HEK293T (cell line): ENCODE measurements at regions not wholly inside any gene's neighbourhood (a gene's known extent, or its start where the extent isn't known, plus 50 kb on each side); places are given as distances from the start of the nearest gene placed in this dataset.

ENCODE experiments used
- CTCF ChIA-PET: fragments of 350-600 bp; formaldehyde crosslinking; extraction: SDS; loops from one replicate; lab custom pipeline; 2021; ENCODE audit warnings: antibody characterized with exemption, inconsistent platforms; lab: Yijun Ruan, JAX
- POLR2A ChIA-PET: fragments of 350-600 bp; formaldehyde crosslinking; extraction: SDS; loops from one replicate; lab custom pipeline; 2020; ENCODE audit warnings: antibody characterized with exemption, inconsistent platforms; lab: Yijun Ruan, JAX
- DNase-seq: peaks from one replicate; pipeline ENCODE4 v3.0.0; 2012; ENCODE audit warnings: mixed read lengths; ENCODE audit errors: extremely low spot score
- ARNT ChIP-seq: fragments of 450-650 bp; IDR thresholded peaks from 2 replicates; pipeline ENCODE4 v1.6.1; 2017; ENCODE audit warnings: mild to moderate bottlenecking
- BHLHE40 ChIP-seq: fragments of 450-650 bp; IDR thresholded peaks from 2 replicates; pipeline ENCODE4 v1.6.1; 2016; ENCODE audit warnings: mild to moderate bottlenecking, moderate library complexity, borderline replicate concordance
- ELF4 ChIP-seq: fragments of 450-650 bp; IDR thresholded peaks from 2 replicates; pipeline ENCODE4 v1.6.1; 2017; ENCODE audit warnings: antibody characterized with exemption
- FOXA1 ChIP-seq: fragments of 450-650 bp; IDR thresholded peaks from 2 replicates; pipeline ENCODE4 v1.6.1; 2016; ENCODE audit warnings: mild to moderate bottlenecking
- FOXK2 ChIP-seq: fragments of 450-650 bp; IDR thresholded peaks from 2 replicates; pipeline ENCODE4 v1.6.1; 2016; ENCODE audit warnings: mild to moderate bottlenecking
- FOXM1 ChIP-seq: fragments of 450-650 bp; IDR thresholded peaks from 2 replicates; pipeline ENCODE4 v1.6.1; 2017; ENCODE audit warnings: mild to moderate bottlenecking, borderline replicate concordance
- HDGF ChIP-seq: fragments of 450-650 bp; IDR thresholded peaks from 2 replicates; pipeline ENCODE4 v1.6.1; 2017; ENCODE audit warnings: antibody characterized with exemption, borderline replicate concordance
- L3MBTL2 ChIP-seq: fragments of 450-650 bp; conservative IDR thresholded peaks from 2 replicates; pipeline ENCODE4 v1.6.1; 2016; ENCODE audit warnings: mild to moderate bottlenecking
- LEF1 ChIP-seq: fragments of 450-650 bp; IDR thresholded peaks from 2 replicates; pipeline ENCODE4 v1.6.1; 2017; ENCODE audit warnings: mild to moderate bottlenecking, borderline replicate concordance
- NFRKB ChIP-seq: fragments of 450-650 bp; IDR thresholded peaks from 2 replicates; pipeline ENCODE4 v1.6.1; 2016; ENCODE audit warnings: mild to moderate bottlenecking, moderate library complexity
- PKNOX1 ChIP-seq: fragments of 450-650 bp; IDR thresholded peaks from 2 replicates; pipeline ENCODE4 v1.6.1; 2016
- SP1 ChIP-seq: fragments of 450-650 bp; IDR thresholded peaks from 2 replicates; pipeline ENCODE4 v1.6.1; 2017
- SUZ12 ChIP-seq: fragments of 450-650 bp; IDR thresholded peaks from 2 replicates; pipeline ENCODE4 v1.6.1; 2016; ENCODE audit warnings: mild to moderate bottlenecking
- TARDBP ChIP-seq: fragments of 450-650 bp; IDR thresholded peaks from 2 replicates; pipeline ENCODE4 v1.6.1; 2016
- ZNF384 ChIP-seq: fragments of 450-650 bp; IDR thresholded peaks from 2 replicates; pipeline ENCODE4 v1.6.1; 2016

- no peak for DNase-seq
- POLR2A ChIA-PET, result no interaction called here
- CTCF ChIA-PET, result no interaction called here
- TF ChIP-seq FOXK2 (no peak), L3MBTL2 (no peak)
Measured at GRCh38 chr6:88455317-88455716, 289.2 kb upstream of the CNR1 start.

- DNase-seq, result no peak
- TF ChIP-seq PKNOX1, result no peak
- no peak for TF ChIP-seq SUZ12
- TF ChIP-seq HDGF, result no peak
- TF ChIP-seq FOXK2, result no peak
- ChIA-PET POLR2A (no interaction called here), CTCF (no interaction called here)
Measured at GRCh38 chr6:88454658-88455057, 288.5 kb upstream of the CNR1 start.

- ChIA-PET POLR2A (no interaction called here), CTCF (no interaction called here)
- TF ChIP-seq FOXK2, result no peak
- TF ChIP-seq L3MBTL2, result no peak
- DNase-seq, result no peak
Measured at GRCh38 chr6:88449770-88450169, 283.6 kb upstream of the CNR1 start.

- ChIA-PET POLR2A (no interaction called here), CTCF (no interaction called here)
Measured at GRCh38 chr6:88445188-88445965, 279.2 kb upstream of the CNR1 start.

GRCh38 chr6:88443554-88443953 is 277.4 kb upstream of the CNR1 start:
- ChIA-PET CTCF (no interaction called here), POLR2A (no interaction called here)
- no peak for TF ChIP-seq FOXM1
- TF ChIP-seq NFRKB, result no peak
- no peak for TF ChIP-seq L3MBTL2
- TF ChIP-seq ARNT, result no peak
- TF ChIP-seq ZNF384, result no peak
- no peak for TF ChIP-seq FOXK2
- TF ChIP-seq TARDBP, result no peak
- no peak for TF ChIP-seq FOXA1
- no peak for TF ChIP-seq HDGF
- TF ChIP-seq SP1, result no peak
- TF ChIP-seq LEF1, result no peak
- TF ChIP-seq BHLHE40, result no peak
- DNase-seq, result no peak

More at GRCh38 chr6:88445188-88445965, 279.2 kb upstream of the CNR1 start:
- DNase-seq, result no peak
- TF ChIP-seq SUZ12 (no peak), HDGF (no peak), FOXM1 (no peak), LEF1 (no peak), BHLHE40 (no peak), ARNT (no peak), PKNOX1 (no peak), TARDBP (no peak), NFRKB (no peak), FOXA1 (no peak)

GRCh38 chr6:88442737-88443136 is 276.6 kb upstream of the CNR1 start:
- TF ChIP-seq PKNOX1 (no peak), ZNF384 (no peak), SUZ12 (no peak), L3MBTL2 (no peak), LEF1 (no peak), FOXK2 (no peak), NFRKB (no peak), FOXA1 (no peak)
- POLR2A ChIA-PET, result no interaction called here
- CTCF ChIA-PET, result interaction anchor here (0.6 kb wide), 1 partner anchor 456 kb away, joined by 3 read pairs; no protein-coding TSS in a partner anchor
- no peak for DNase-seq

- CTCF ChIA-PET, result no interaction called here
- no peak for TF ChIP-seq TARDBP
- TF ChIP-seq HDGF, result no peak
- TF ChIP-seq PKNOX1, result no peak
- no peak for TF ChIP-seq ELF4
- no peak for TF ChIP-seq L3MBTL2
- TF ChIP-seq BHLHE40, result no peak
- DNase-seq, result no peak
Measured at GRCh38 chr6:88441346-88441745, 275.2 kb upstream of the CNR1 start.

More at GRCh38 chr6:88441346-88441745, 275.2 kb upstream of the CNR1 start:
- POLR2A ChIA-PET, result no interaction called here
